H1 (cell line): ENCODE measurements at regions not wholly inside any gene's neighbourhood (a gene's known extent, or its start where the extent isn't known, plus 50 kb on each side); places are given as distances from the start of the nearest gene placed in this dataset.

Experiments used
- CTCF ChIA-PET: fragments of 300-600 bp; sonication (Branson Sonifier 250); formaldehyde crosslinking; loops from one replicate; lab custom pipeline; 2021; ENCODE audit not compliant: partially characterized antibody; lab: Charles Lee
- POLR2A ChIA-PET: fragments of 300-600 bp; sonication (Branson Sonifier 250); formaldehyde crosslinking; loops from one replicate; lab custom pipeline; 2021; ENCODE audit warnings: inconsistent platforms; ENCODE audit not compliant: partially characterized antibody; lab: Charles Lee
- DNase-seq, 2 experiments: peaks; one replicate each; pipeline versions ENCODE4 v3.0.0 to v3.0.0-alpha.2; 2010 to 2022; ENCODE audit warnings: low spot score in 2 of 2, low read depth in 1 of 2, mixed read lengths in 1 of 2
- FAIRE-seq: peaks from 2 replicates; lab custom pipeline; 2011; peaks lifted over from hg19 to GRCh38; lab: Jason Lieb, UNC
- H2AFZ ChIP-seq: 2 replicates; pipeline ENCODE4 v1.8.1; 2012; ENCODE audit warnings: low read length, inconsistent platforms
- H2AK5ac ChIP-seq: 2 replicates; pipeline ENCODE4 v1.6.1; 2013; ENCODE audit warnings: low read depth, low read length
- H2BK120ac ChIP-seq: replicated peaks from 2 replicates; pipeline ENCODE3; 2013; ENCODE audit warnings: low read depth, low read length, inconsistent platforms
- H2BK12ac ChIP-seq: 2 replicates; pipeline ENCODE4 v1.6.1; 2013; ENCODE audit warnings: low read depth, low read length
- H2BK15ac ChIP-seq: 2 replicates; pipeline ENCODE4 v1.6.1; 2013; ENCODE audit warnings: low read length
- H2BK20ac ChIP-seq: 2 replicates; pipeline ENCODE4 v1.6.1; 2013; ENCODE audit warnings: low read length
- H2BK5ac ChIP-seq: 2 replicates; pipeline ENCODE4 v1.6.1; 2013; ENCODE audit warnings: low read depth, low read length
- H3K14ac ChIP-seq: 2 replicates; pipeline ENCODE4 v1.6.1; 2013; ENCODE audit warnings: inconsistent platforms; ENCODE audit not compliant: insufficient read length
- H3K18ac ChIP-seq: 2 replicates; pipeline ENCODE4 v1.6.1; 2013; ENCODE audit warnings: low read length; ENCODE audit errors: extremely low read depth
- H3K23ac ChIP-seq: 2 replicates; pipeline ENCODE4 v1.6.1; 2013; ENCODE audit warnings: inconsistent platforms; ENCODE audit not compliant: insufficient read length
- H3K23me2 ChIP-seq: 2 replicates; pipeline ENCODE4 v1.6.1; 2013; ENCODE audit warnings: low read depth, low read length
- H3K27ac ChIP-seq: 2 replicates; pipeline ENCODE4 v1.6.1; 2011; ENCODE audit warnings: low read depth, low read length, inconsistent platforms
- H3K27me3 ChIP-seq, 4 experiments: replicated peaks in 1 of 4; 1 replicate in 1 of 4; 2 replicates in 3 of 4; pipeline versions ENCODE4 v1.6.1 to v1.8.1; 2011 to 2013; ENCODE audit warnings: low read length in 3 of 4, mild to moderate bottlenecking in 3 of 4, inconsistent platforms in 2 of 4, mixed read lengths in 2 of 4, moderate library complexity in 1 of 4; ENCODE audit not compliant: control insufficient read depth in 3 of 4, insufficient read depth in 3 of 4; ENCODE audit errors: extremely low read depth in 1 of 4
- H3K36me3 ChIP-seq, 4 experiments: 2 replicates each; pipeline versions ENCODE4 v1.6.1 to v1.8.1; 2011 to 2013; ENCODE audit warnings: mild to moderate bottlenecking in 4 of 4, low read length in 3 of 4, moderate library complexity in 2 of 4, control low read depth in 1 of 4, inconsistent platforms in 1 of 4; ENCODE audit not compliant: insufficient read depth in 4 of 4, control insufficient read depth in 2 of 4
- H3K4ac ChIP-seq: replicated peaks from 2 replicates; pipeline ENCODE3; 2013; ENCODE audit warnings: low read length, low read depth, mixed read lengths, inconsistent platforms; ENCODE audit not compliant: insufficient read length
- H3K4me1 ChIP-seq, 4 experiments: replicated peaks in 1 of 4; 1 replicate in 1 of 4; 2 replicates in 3 of 4; pipeline versions ENCODE4 v1.6.1 to v1.8.1; 2011 to 2013; ENCODE audit warnings: low read length in 3 of 4, inconsistent platforms in 2 of 4, mixed read lengths in 1 of 4; ENCODE audit not compliant: insufficient read depth in 4 of 4, control insufficient read depth in 3 of 4
- H3K4me2 ChIP-seq, 2 experiments: 2 replicates each; pipeline versions ENCODE4 v1.6.1 to v1.8.1; 2011 to 2013; ENCODE audit warnings: low read depth in 2 of 2, low read length in 2 of 2, control low read depth in 1 of 2, inconsistent platforms in 1 of 2, mild to moderate bottlenecking in 1 of 2; ENCODE audit not compliant: insufficient read depth in 1 of 2
- H3K4me3 ChIP-seq, 4 experiments: fragments of 200-600, 300-600 bp in 1 of 4; sonication (generic), shearing (Covaris generic), sonication (Bioruptor Twin) in 1 of 4; 2 replicates each; pipeline versions ENCODE4 v1.5.1 to v1.8.1; 2011 to 2016; ENCODE audit warnings: low read length in 4 of 4, low read depth in 3 of 4, control low read depth in 2 of 4, inconsistent platforms in 2 of 4, mild to moderate bottlenecking in 2 of 4, mixed read lengths in 1 of 4, moderate library complexity in 1 of 4; ENCODE audit not compliant: insufficient read depth in 2 of 4; ENCODE audit errors: extremely low read depth in 1 of 4
- H3K56ac ChIP-seq: replicated peaks from 2 replicates; pipeline ENCODE3; 2013; ENCODE audit warnings: low read depth, mild to moderate bottlenecking, mixed read lengths, low read length, inconsistent platforms; ENCODE audit not compliant: insufficient read length
- H3K79me1 ChIP-seq: 2 replicates; pipeline ENCODE4 v1.6.1; 2013; ENCODE audit warnings: low read depth, low read length, control low read depth
- H3K79me2 ChIP-seq, 2 experiments: 2 replicates each; pipeline versions ENCODE4 v1.6.1 to v1.8.1; 2012 to 2013; ENCODE audit warnings: low read length in 2 of 2, mild to moderate bottlenecking in 2 of 2, inconsistent platforms in 1 of 2; ENCODE audit not compliant: insufficient read depth in 2 of 2, control insufficient read depth in 1 of 2
- H3K9ac ChIP-seq, 4 experiments: replicated peaks in 1 of 4; 1 replicate in 1 of 4; 2 replicates in 3 of 4; pipeline versions ENCODE4 v1.6.1 to v1.8.1; 2011 to 2013; ENCODE audit warnings: low read depth in 3 of 4, low read length in 3 of 4, control low read depth in 2 of 4, mild to moderate bottlenecking in 2 of 4, moderate library complexity in 2 of 4, inconsistent platforms in 1 of 4; ENCODE audit errors: extremely low read depth in 1 of 4
- H3K9me3 ChIP-seq, 2 experiments: 2 replicates each; pipeline versions ENCODE4 v1.6.1 to v1.8.1; 2012 to 2013; ENCODE audit warnings: mild to moderate bottlenecking in 2 of 2, moderate library complexity in 2 of 2, control low read depth in 1 of 2, inconsistent platforms in 1 of 2, low read depth in 1 of 2, low read length in 1 of 2, mixed read lengths in 1 of 2; ENCODE audit not compliant: insufficient read depth in 2 of 2
- H4K20me1 ChIP-seq, 2 experiments: replicated peaks in 1 of 2; 2 replicates each; pipeline versions ENCODE3 to v1.8.1; 2011 to 2013; ENCODE audit warnings: inconsistent platforms in 2 of 2, low read length in 2 of 2, mild to moderate bottlenecking in 1 of 2; ENCODE audit not compliant: insufficient read depth in 2 of 2, control insufficient read depth in 1 of 2
- H4K5ac ChIP-seq: 2 replicates; pipeline ENCODE4 v1.6.1; 2013; ENCODE audit warnings: low read length, low read depth, mixed read lengths, inconsistent platforms; ENCODE audit not compliant: insufficient read length
- H4K8ac ChIP-seq: 2 replicates; pipeline ENCODE4 v1.8.0; 2013; ENCODE audit warnings: mild to moderate bottlenecking, moderate library complexity, low read length, inconsistent platforms; ENCODE audit not compliant: insufficient read depth; ENCODE audit errors: extremely low read depth
- H4K91ac ChIP-seq: replicated peaks from 2 replicates; pipeline ENCODE3; 2013; ENCODE audit warnings: low read length, mixed read lengths, inconsistent platforms; ENCODE audit not compliant: insufficient read length
- CHD1 ChIP-seq: IDR thresholded peaks from 2 replicates; pipeline ENCODE4 v1.6.1; 2012; ENCODE audit warnings: low read depth, low read length, improper control_type of control experiment
- E2F6 ChIP-seq: IDR thresholded peaks from 2 replicates; pipeline ENCODE4 v1.6.1; 2012; ENCODE audit warnings: inconsistent platforms
- RBBP5 ChIP-seq: IDR thresholded peaks from 2 replicates; pipeline ENCODE4 v1.7.1; 2012; ENCODE audit warnings: low read depth, mild to moderate bottlenecking, inconsistent platforms, low read length, moderate library complexity, borderline replicate concordance
- WGBS, 2 experiments: shearing (Covaris generic) in 1 of 2; methylation state at CpG; one replicate each; pipeline versions ENCODE4 v1.1.6 to v1.1.7; 2013 to 2015; ENCODE audit warnings: low lambda C conversion rate in 2 of 2, mixed read lengths in 2 of 2, inconsistent platforms in 1 of 2, low coverage in 1 of 2, missing lambda C conversion rate in 1 of 2; ENCODE audit not compliant: insufficient replicate concordance in 2 of 2, insufficient coverage in 1 of 2, insufficient read length in 1 of 2; ENCODE audit errors: extremely low coverage in 1 of 2, missing lambda C conversion rate in 1 of 2; 5-methylcytosine and 5-hydroxymethylcytosine counted together

GRCh38 chr2:81043681-81044080, 739.1 kb upstream of the LRRTM1 start:
- no peaks in the 10 kb centered on the region for H3K9me3 ChIP-seq
- H3K27ac ChIP-seq = no peak overlapping the region
- H4K20me1 ChIP-seq = no peaks in the 10 kb centered on the region
- no peaks in the 10 kb centered on the region for H3K27me3 ChIP-seq
- DNase-seq (no peak), FAIRE-seq (no peak)
- H3K4ac ChIP-seq = no peak overlapping the region
- H4K91ac ChIP-seq = no peak overlapping the region
- no peak overlapping the region for H3K14ac ChIP-seq
- H3K4me3 ChIP-seq = no peak overlapping the region
- H3K4me2 ChIP-seq = no peak overlapping the region
- no peak overlapping the region for H4K5ac ChIP-seq
- 59% methylated on average over 1 of the region's 1 CpG; no CpG with 5 or more reads in 1 of the 2 experiments for WGBS, 2 experiments
- H3K23ac ChIP-seq = no peak overlapping the region
- TF ChIP-seq E2F6 (no peak), RBBP5 (no peak), CHD1 (no peak)
- no peaks in the 10 kb centered on the region for H3K79me2 ChIP-seq
- H2AK5ac ChIP-seq = no peak overlapping the region
- no peak overlapping the region for H3K9ac ChIP-seq
- no peak overlapping the region for H2BK120ac ChIP-seq
- H2BK15ac ChIP-seq = no peak overlapping the region
- H3K56ac ChIP-seq = no peak overlapping the region
- H2BK5ac ChIP-seq = no peak overlapping the region
- ChIA-PET POLR2A (no interaction called here), CTCF (interaction anchor here (1.3 kb wide), 1 partner anchor 9 kb away, joined by 4 read pairs; no protein-coding TSS in a partner anchor)
- no peak overlapping the region for H2AFZ ChIP-seq
- no peaks in the 10 kb centered on the region for H3K23me2 ChIP-seq
- H3K4me1 ChIP-seq = peaks cover 0 to 6% (median 3%) of the 10 kb centered on the region in 4 experiments; a peak in 3 of 7 replicates
- H3K18ac ChIP-seq = no peak overlapping the region
- H4K8ac ChIP-seq = no peak overlapping the region
- H3K79me1 ChIP-seq = no peaks in the 10 kb centered on the region
- H2BK12ac ChIP-seq = no peak overlapping the region
- no peak overlapping the region for H2BK20ac ChIP-seq
- no peaks in the 10 kb centered on the region for H3K36me3 ChIP-seq
